Progenitor cell of endocrine pancreas (in vitro differentiated cells): ENCODE measurements at regions not wholly inside any gene's neighbourhood (a gene's known extent, or its start where the extent isn't known, plus 50 kb on each side); places are given as distances from the start of the nearest gene placed in this dataset.

Source experiments
- DNase-seq: peaks from one replicate; pipeline ENCODE4 v3.0.0; 2021; ENCODE audit warnings: low spot score; ENCODE audit not compliant: unreplicated experiment
- H3K27ac Mint-ChIP-seq: 2 replicates; pipeline ENCODE4 v1.8.0; 2021; ENCODE audit warnings: mild to moderate bottlenecking, moderate library complexity, mixed read lengths
- H3K27me3 Mint-ChIP-seq: 2 replicates; pipeline ENCODE4 v1.8.0; 2021; ENCODE audit warnings: mixed read lengths
- H3K36me3 Mint-ChIP-seq: 2 replicates; pipeline ENCODE4 v1.8.0; 2022; ENCODE audit warnings: mixed read lengths; ENCODE audit not compliant: insufficient read depth
- H3K4me1 Mint-ChIP-seq: 2 replicates; pipeline ENCODE4 v1.8.0; 2021; ENCODE audit warnings: low read depth, mixed read lengths
- H3K4me3 Mint-ChIP-seq: 2 replicates; pipeline ENCODE4 v1.8.0; 2021; ENCODE audit warnings: low read depth, mild to moderate bottlenecking, moderate library complexity, mixed read lengths
- H3K9me3 Mint-ChIP-seq: 2 replicates; pipeline ENCODE4 v1.8.0; 2021; ENCODE audit warnings: low read depth, mixed read lengths
- TF ChIP-seq, protein P1 (sequence below): fragments of 200-600 bp; sonication (generic); IDR thresholded peaks from one replicate; pipeline ENCODE4 v1.5.0; 2021; ENCODE audit warnings: antibody characterized with exemption, mild to moderate bottlenecking; ENCODE audit not compliant: unreplicated experiment

GRCh38 chr7:108686494-108686893 is 116.8 kb downstream of the DNAJB9 start:
- H3K36me3 Mint-ChIP-seq = no peaks in the 10 kb centered on the region
- H3K4me1 Mint-ChIP-seq = peaks cover 3% of the 10 kb centered on the region
- no peaks in the 10 kb centered on the region for H3K27me3 Mint-ChIP-seq
- no peak overlapping the region for H3K27ac Mint-ChIP-seq
- H3K4me3 Mint-ChIP-seq = no peak overlapping the region
- DNase-seq = no peak
- peaks cover 9% of the 10 kb centered on the region for H3K9me3 Mint-ChIP-seq
- TF ChIP-seq, protein P1, sequence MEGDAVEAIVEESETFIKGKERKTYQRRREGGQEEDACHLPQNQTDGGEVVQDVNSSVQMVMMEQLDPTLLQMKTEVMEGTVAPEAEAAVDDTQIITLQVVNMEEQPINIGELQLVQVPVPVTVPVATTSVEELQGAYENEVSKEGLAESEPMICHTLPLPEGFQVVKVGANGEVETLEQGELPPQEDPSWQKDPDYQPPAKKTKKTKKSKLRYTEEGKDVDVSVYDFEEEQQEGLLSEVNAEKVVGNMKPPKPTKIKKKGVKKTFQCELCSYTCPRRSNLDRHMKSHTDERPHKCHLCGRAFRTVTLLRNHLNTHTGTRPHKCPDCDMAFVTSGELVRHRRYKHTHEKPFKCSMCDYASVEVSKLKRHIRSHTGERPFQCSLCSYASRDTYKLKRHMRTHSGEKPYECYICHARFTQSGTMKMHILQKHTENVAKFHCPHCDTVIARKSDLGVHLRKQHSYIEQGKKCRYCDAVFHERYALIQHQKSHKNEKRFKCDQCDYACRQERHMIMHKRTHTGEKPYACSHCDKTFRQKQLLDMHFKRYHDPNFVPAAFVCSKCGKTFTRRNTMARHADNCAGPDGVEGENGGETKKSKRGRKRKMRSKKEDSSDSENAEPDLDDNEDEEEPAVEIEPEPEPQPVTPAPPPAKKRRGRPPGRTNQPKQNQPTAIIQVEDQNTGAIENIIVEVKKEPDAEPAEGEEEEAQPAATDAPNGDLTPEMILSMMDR = no peak

GRCh38 chr7:108697254-108697653 is 127.6 kb downstream of the DNAJB9 start:
- H3K36me3 Mint-ChIP-seq = no peaks in the 10 kb centered on the region
- H3K4me3 Mint-ChIP-seq = no peak overlapping the region
- TF ChIP-seq, protein P1 = no peak
- DNase-seq = no peak
- H3K27ac Mint-ChIP-seq = no peak overlapping the region
- no peaks in the 10 kb centered on the region for H3K27me3 Mint-ChIP-seq
- H3K4me1 Mint-ChIP-seq = no peaks in the 10 kb centered on the region
- H3K9me3 Mint-ChIP-seq = no peaks in the 10 kb centered on the region

GRCh38 chr7:108711611-108712010 is 141.9 kb downstream of the DNAJB9 start:
- TF ChIP-seq, protein P1 = no peak
- no peaks in the 10 kb centered on the region for H3K4me1 Mint-ChIP-seq
- H3K27ac Mint-ChIP-seq = no peak overlapping the region
- no peaks in the 10 kb centered on the region for H3K36me3 Mint-ChIP-seq
- no peak overlapping the region for H3K4me3 Mint-ChIP-seq
- H3K9me3 Mint-ChIP-seq = no peaks in the 10 kb centered on the region
- no peak for DNase-seq
- H3K27me3 Mint-ChIP-seq = no peaks in the 10 kb centered on the region

DNA sequence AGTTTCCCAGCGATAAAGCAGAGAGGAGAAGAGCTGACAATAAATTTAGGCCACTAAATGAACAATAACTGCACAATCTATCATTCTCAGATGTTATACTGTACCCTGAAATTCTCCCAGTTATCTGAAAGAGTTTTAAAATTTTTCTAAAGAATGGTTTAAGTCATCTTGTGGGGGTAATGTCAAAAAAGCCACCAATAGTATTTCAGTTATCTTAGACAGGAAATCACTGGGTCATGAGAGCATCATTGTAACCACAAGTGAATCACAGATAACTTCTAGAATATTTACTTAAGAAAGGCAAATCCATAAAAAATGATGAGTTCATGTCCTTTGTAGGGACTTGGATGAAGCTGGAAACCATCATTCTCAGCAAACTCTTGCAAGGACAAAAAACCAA is 147.1 kb downstream of the DNAJB9 start:
- Mint-ChIP-seq H3K9me3 (no peaks in the 10 kb centered on the region), H3K27me3 (peaks cover 5% of the 10 kb centered on the region), H3K4me3 (no peak overlapping the region), H3K27ac (no peak overlapping the region), H3K36me3 (no peaks in the 10 kb centered on the region), H3K4me1 (no peaks in the 10 kb centered on the region)
- DNase-seq = no peak
- TF ChIP-seq, protein P1 = no peak

DNA sequence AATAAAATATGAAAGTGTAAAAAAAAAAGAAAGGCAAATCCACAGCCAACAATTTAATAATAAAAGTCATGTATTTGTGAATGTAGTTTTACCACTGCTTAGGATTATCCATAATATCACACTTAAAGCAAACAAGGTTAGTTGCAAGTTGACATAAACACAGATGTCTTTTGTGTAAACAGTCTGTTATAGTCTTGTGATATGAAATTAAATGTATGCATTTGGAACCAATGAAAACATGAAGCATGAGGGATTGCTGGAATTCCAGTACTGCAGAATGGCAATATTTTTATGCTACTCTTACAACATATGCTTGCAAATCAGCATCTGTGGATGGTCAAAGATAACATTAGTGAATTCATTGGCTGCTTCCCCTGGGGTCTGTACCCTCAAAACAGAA is 148.1 kb downstream of the DNAJB9 start:
- DNase-seq = no peak
- Mint-ChIP-seq H3K27ac (no peak overlapping the region), H3K9me3 (no peaks in the 10 kb centered on the region), H3K27me3 (peaks cover 5% of the 10 kb centered on the region), H3K4me3 (no peak overlapping the region), H3K36me3 (no peaks in the 10 kb centered on the region), H3K4me1 (no peaks in the 10 kb centered on the region)
- TF ChIP-seq, protein P1 = no peak
